Naive B cell (primary cell): ENCODE measurements at regions not wholly inside any gene's neighbourhood (a gene's known extent, or its start where the extent isn't known, plus 50 kb on each side); places are given as distances from the start of the nearest gene placed in this dataset.
"Not testable (repeated sequence)": the region's sequence is repeated elsewhere in the genome, so short reads cannot be mapped to it uniquely, and the experiment has no call there.

Experiments
- ATAC-seq, 2 donors: fragments of 150-1000 bp; cut with Tn5 transposase; 2 replicates each; pipeline ENCODE4 v1.10.0; 2021; ENCODE audit warnings: low read depth in 2 of 2, mild to moderate bottlenecking in 2 of 2, moderate library complexity in 2 of 2
- DNase-seq: peaks from one replicate; pipeline ENCODE4 v3.0.0; 2022
- H3K27ac Mint-ChIP-seq, 6 donors: one replicate each; pipeline ENCODE4 v1.8.0; 2020 to 2022; ENCODE audit warnings: mild to moderate bottlenecking in 6 of 6, mixed read lengths in 6 of 6, moderate library complexity in 5 of 6, inconsistent platforms in 2 of 6
- H3K27me3 Mint-ChIP-seq, 3 donors: one replicate each; pipeline ENCODE4 v1.8.0; 2021 to 2022; ENCODE audit warnings: mixed read lengths in 3 of 3, mild to moderate bottlenecking in 1 of 3
- H3K36me3 Mint-ChIP-seq, 2 donors: one replicate each; pipeline ENCODE4 v1.8.0; 2020 to 2022; ENCODE audit warnings: mixed read lengths in 2 of 2, inconsistent platforms in 1 of 2, mild to moderate bottlenecking in 1 of 2
- H3K4me1 Mint-ChIP-seq, 3 donors: one replicate each; pipeline ENCODE4 v1.8.0; 2020 to 2022; ENCODE audit warnings: mixed read lengths in 3 of 3, inconsistent platforms in 1 of 3, mild to moderate bottlenecking in 1 of 3, moderate library complexity in 1 of 3
- H3K4me3 Mint-ChIP-seq, 8 donors: one replicate each; pipeline ENCODE4 v1.8.0; 2020 to 2022; ENCODE audit warnings: mild to moderate bottlenecking in 8 of 8, mixed read lengths in 8 of 8, moderate library complexity in 8 of 8, inconsistent platforms in 2 of 8
- H3K9me3 Mint-ChIP-seq, 7 donors: one replicate each; pipeline ENCODE4 v1.8.0; 2020 to 2022; ENCODE audit warnings: mixed read lengths in 7 of 7, mild to moderate bottlenecking in 5 of 7, inconsistent platforms in 2 of 7, moderate library complexity in 1 of 7

GRCh38 chr5:36417221-36417620 is 115.5 kb upstream of the RANBP3L start:
- no peaks in the 10 kb centered on the region for H3K36me3 Mint-ChIP-seq

GRCh38 chr5:36417668-36418067 is 116.0 kb upstream of the RANBP3L start:
- Mint-ChIP-seq H3K4me1 (peaks cover 0 to 7% (median 0%) of the 10 kb centered on the region in 3 donors), H3K36me3 (no peaks in the 10 kb centered on the region), H3K9me3 (peaks cover 0 to 2% (median 0%) of the 10 kb centered on the region in 7 donors), H3K4me3 (no peak overlapping the region), H3K27ac (no peak overlapping the region), H3K27me3 (no peaks in the 10 kb centered on the region)
- ATAC-seq (no peak), DNase-seq (no peak)

More at GRCh38 chr5:36417221-36417620, 115.5 kb upstream of the RANBP3L start:
- DNase-seq (no peak), ATAC-seq (no peak)
- H3K4me3 Mint-ChIP-seq = no peak overlapping the region
- H3K27me3 Mint-ChIP-seq = no peaks in the 10 kb centered on the region
- peaks cover 0 to 7% (median 0%) of the 10 kb centered on the region in 3 donors for H3K4me1 Mint-ChIP-seq
- peaks cover 0 to 2% (median 0%) of the 10 kb centered on the region in 7 donors for H3K9me3 Mint-ChIP-seq
- peak overlapping the region in 1 of 6 donors; percentile 1 for H3K27ac Mint-ChIP-seq

- ATAC-seq = no peak
- Mint-ChIP-seq H3K27ac (no peak overlapping the region), H3K36me3 (no peaks in the 10 kb centered on the region)
Observed at GRCh38 chr5:36418152-36418979, 116.7 kb upstream of the RANBP3L start.

GRCh38 chr5:36421256-36421655 is 119.6 kb upstream of the RANBP3L start:
- Mint-ChIP-seq H3K9me3 (peaks cover 0 to 3% (median 2%) of the 10 kb centered on the region in 7 donors), H3K27ac (peak overlapping the region in 1 of 6 donors; percentile 36), H3K4me1 (peaks cover 0 to 7% (median 0%) of the 10 kb centered on the region in 3 donors), H3K4me3 (no peak overlapping the region), H3K27me3 (no peaks in the 10 kb centered on the region), H3K36me3 (no peaks in the 10 kb centered on the region)
- ATAC-seq (no peak), DNase-seq (no peak)

More at GRCh38 chr5:36418152-36418979, 116.7 kb upstream of the RANBP3L start:
- no peaks in the 10 kb centered on the region for H3K27me3 Mint-ChIP-seq
- DNase-seq = no peak
- H3K9me3 Mint-ChIP-seq = peaks cover 0 to 2% (median 0%) of the 10 kb centered on the region in 7 donors
- H3K4me3 Mint-ChIP-seq = no peak overlapping the region
- peaks cover 0 to 7% (median 0%) of the 10 kb centered on the region in 3 donors for H3K4me1 Mint-ChIP-seq

DNA sequence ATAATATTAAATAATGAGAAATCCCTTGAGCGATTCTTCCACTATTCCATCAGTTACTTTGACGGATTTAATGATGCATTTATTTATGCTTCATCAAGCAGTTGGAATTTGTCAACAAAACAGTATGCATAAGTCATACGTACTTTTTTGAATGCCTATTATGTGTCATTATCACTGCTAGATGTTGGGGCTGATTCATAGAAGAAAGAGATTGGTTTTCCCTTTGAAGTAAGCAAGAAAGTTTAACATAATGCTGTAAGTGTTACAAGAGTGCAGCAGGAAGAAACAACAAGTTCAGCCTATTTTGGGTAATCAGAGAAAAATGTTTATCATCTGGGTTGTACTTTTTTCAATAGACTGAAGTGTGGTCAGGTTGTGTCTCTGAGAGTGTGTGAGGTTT is 121.2 kb upstream of the RANBP3L start:
- Mint-ChIP-seq H3K27me3 (no peaks in the 10 kb centered on the region), H3K36me3 (no peaks in the 10 kb centered on the region), H3K4me3 (no peak overlapping the region), H3K27ac (no peak overlapping the region), H3K9me3 (peaks cover 0 to 9% (median 3%) of the 10 kb centered on the region in 7 donors), H3K4me1 (peaks cover 0 to 7% (median 0%) of the 10 kb centered on the region in 3 donors)
- DNase-seq (no peak), ATAC-seq (no peak)

GRCh38 chr5:36423578-36424307 is 122.0 kb upstream of the RANBP3L start:
- peaks cover 0 to 7% (median 0%) of the 10 kb centered on the region in 3 donors for H3K4me1 Mint-ChIP-seq

GRCh38 chr5:36426070-36426469 is 124.4 kb upstream of the RANBP3L start:
- not testable (repeated sequence) for H3K4me3 Mint-ChIP-seq, H3K27ac Mint-ChIP-seq, ATAC-seq, H3K4me1 Mint-ChIP-seq, H3K36me3 Mint-ChIP-seq, H3K9me3 Mint-ChIP-seq, DNase-seq
- peaks cover 1 to 22% (median 6%) of the 10 kb centered on the region in 3 donors for H3K27me3 Mint-ChIP-seq

More at GRCh38 chr5:36423578-36424307, 122.0 kb upstream of the RANBP3L start:
- no peak overlapping the region for H3K27ac Mint-ChIP-seq
- H3K36me3 Mint-ChIP-seq = no peaks in the 10 kb centered on the region
- peaks cover 0 to 9% (median 3%) of the 10 kb centered on the region in 7 donors for H3K9me3 Mint-ChIP-seq
- DNase-seq = no peak
- peaks cover 0 to 1% (median 0%) of the 10 kb centered on the region in 3 donors for H3K27me3 Mint-ChIP-seq
- H3K4me3 Mint-ChIP-seq = no peak overlapping the region
- no peak for ATAC-seq

DNA sequence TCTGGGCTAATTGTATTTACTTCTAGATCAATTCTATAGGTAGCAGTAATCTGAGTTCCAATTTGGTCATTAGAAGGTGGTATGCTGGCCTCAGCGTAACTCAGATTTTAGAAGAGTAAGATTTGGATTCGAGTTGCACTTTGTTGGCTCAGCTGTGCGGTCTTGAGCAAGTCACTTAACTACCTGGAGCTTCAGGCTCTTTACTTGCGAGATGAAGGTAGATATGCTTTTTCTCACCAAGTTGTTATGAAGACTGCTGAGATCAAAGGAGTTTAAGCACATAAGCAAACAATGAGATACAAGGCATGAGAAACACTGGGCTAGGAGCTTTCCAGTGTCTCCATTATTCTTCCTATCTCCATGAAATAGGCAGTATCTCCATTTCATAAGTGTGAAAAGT is 133.8 kb upstream of the RANBP3L start:
- Mint-ChIP-seq H3K36me3 (no peaks in the 10 kb centered on the region), H3K9me3 (peaks cover 0 to 2% (median 0%) of the 10 kb centered on the region in 7 donors), H3K27me3 (peaks cover 0 to 33% (median 33%) of the 10 kb centered on the region in 3 donors), H3K27ac (no peak overlapping the region), H3K4me1 (no peaks in the 10 kb centered on the region), H3K4me3 (no peak overlapping the region)
- ATAC-seq (no peak), DNase-seq (no peak)

GRCh38 chr5:36436306-36436705 is 134.6 kb upstream of the RANBP3L start:
- Mint-ChIP-seq H3K36me3 (no peaks in the 10 kb centered on the region), H3K9me3 (peaks cover 0 to 2% (median 0%) of the 10 kb centered on the region in 7 donors), H3K4me3 (no peak overlapping the region), H3K27me3 (peaks cover 0 to 31% (median 30%) of the 10 kb centered on the region in 3 donors), H3K27ac (no peak overlapping the region), H3K4me1 (no peaks in the 10 kb centered on the region)
- ATAC-seq (no peak), DNase-seq (no peak)

DNA sequence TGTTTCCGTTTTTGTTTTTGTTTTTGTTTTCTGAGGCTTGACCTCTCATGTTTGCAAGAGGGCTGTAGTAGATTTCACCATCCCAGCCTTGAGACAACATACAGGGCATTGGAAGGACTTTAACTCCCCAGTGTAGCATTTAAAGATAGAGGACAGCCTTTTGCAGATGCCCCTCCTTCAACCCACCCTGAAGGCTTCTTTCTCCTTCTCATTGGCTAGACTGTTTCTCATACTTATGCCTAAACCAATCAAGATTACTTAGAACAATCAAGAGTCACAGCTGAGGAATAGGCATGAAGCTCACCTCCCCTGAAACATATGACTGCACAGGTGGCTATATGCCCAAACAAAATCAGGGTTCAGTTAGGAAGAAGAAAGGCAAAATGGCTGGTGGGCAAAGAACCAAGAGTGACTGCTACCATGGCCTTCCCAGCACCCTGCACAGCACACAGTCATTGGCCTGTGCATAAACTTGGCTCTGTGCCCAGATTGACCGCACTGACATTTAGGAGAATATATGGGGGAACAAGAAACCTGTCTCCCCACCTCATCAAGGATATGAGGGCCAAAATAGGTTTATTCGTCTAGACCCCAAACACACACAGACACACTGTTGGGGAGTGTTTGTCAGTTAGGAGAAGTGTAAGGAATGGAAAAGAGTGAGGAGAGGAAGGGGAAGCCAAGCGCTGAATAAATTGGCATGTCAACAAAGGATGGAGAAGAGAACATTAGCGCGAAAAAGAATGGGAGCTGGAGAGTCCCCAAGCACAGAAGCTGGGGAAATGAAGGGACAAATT is 137.3 kb upstream of the RANBP3L start:
- ATAC-seq = no peak
- Mint-ChIP-seq H3K36me3 (no peaks in the 10 kb centered on the region), H3K27me3 (peaks cover 0 to 30% (median 20%) of the 10 kb centered on the region in 3 donors), H3K9me3 (peaks cover 0 to 2% (median 0%) of the 10 kb centered on the region in 7 donors), H3K27ac (no peak overlapping the region), H3K4me1 (no peaks in the 10 kb centered on the region), H3K4me3 (no peak overlapping the region)
- DNase-seq = no peak

DNA sequence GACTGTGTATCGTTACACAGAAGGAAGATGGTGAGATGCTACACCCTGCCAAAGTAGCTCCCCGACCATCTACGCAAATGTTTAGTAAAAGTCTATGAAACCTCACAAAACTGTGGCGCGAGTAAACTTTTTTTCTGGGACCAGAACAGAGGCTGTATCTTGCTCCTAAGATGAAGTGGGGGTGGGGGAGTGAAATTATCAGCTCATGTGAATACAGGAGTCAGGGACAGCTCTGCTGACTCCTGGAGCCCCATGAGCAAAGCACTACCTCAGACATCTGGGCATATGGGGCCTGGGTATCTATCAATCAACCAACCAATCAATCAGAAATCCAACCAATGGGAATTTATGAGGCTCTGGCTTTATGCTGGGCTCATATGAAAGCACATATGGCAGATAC is 138.6 kb upstream of the RANBP3L start:
- Mint-ChIP-seq H3K9me3 (peaks cover 0 to 2% (median 0%) of the 10 kb centered on the region in 7 donors), H3K4me3 (no peak overlapping the region), H3K36me3 (no peaks in the 10 kb centered on the region), H3K4me1 (no peaks in the 10 kb centered on the region), H3K27ac (no peak overlapping the region), H3K27me3 (peaks cover 0 to 30% (median 20%) of the 10 kb centered on the region in 3 donors)
- no peak for DNase-seq
- no peak for ATAC-seq

DNA sequence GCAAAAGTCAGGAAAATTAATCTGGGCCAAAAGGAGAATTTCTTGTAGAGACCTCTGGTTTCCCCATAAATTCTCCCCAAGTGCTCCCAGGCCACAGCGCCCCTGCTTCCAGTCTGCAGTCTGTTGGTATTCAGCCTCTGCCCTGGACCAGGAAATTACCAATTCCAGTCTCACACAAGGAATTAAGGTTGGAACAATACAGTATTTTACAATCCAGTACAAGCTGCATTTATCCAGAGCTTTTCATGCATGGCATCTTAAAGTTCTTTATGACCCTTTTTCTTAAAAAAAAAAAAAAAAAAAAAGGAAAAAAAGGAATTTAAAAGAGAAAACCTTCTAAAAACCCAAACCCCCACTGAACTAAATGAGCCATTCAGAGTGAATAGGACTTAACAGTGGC is 139.6 kb upstream of the RANBP3L start:
- H3K36me3 Mint-ChIP-seq = no peaks in the 10 kb centered on the region

GRCh38 chr5:36442352-36442751 is 140.7 kb upstream of the RANBP3L start:
- peaks cover 0 to 2% (median 0%) of the 10 kb centered on the region in 7 donors for H3K9me3 Mint-ChIP-seq
- no peaks in the 10 kb centered on the region for H3K36me3 Mint-ChIP-seq
- H3K27ac Mint-ChIP-seq = peak overlapping the region in 1 of 6 donors; percentile 61
- H3K4me1 Mint-ChIP-seq = no peaks in the 10 kb centered on the region
- ATAC-seq = no peak
- no peak for DNase-seq
- no peak overlapping the region for H3K4me3 Mint-ChIP-seq
- peaks cover 0 to 19% (median 8%) of the 10 kb centered on the region in 3 donors for H3K27me3 Mint-ChIP-seq

More for the DNA sequence above, 139.6 kb upstream of the RANBP3L start:
- H3K27ac Mint-ChIP-seq = no peak overlapping the region
- no peak for ATAC-seq
- H3K27me3 Mint-ChIP-seq = peaks cover 0 to 30% (median 13%) of the 10 kb centered on the region in 3 donors
- no peaks in the 10 kb centered on the region for H3K4me1 Mint-ChIP-seq
- peaks cover 0 to 2% (median 0%) of the 10 kb centered on the region in 7 donors for H3K9me3 Mint-ChIP-seq
- H3K4me3 Mint-ChIP-seq = no peak overlapping the region
- DNase-seq = no peak
